ENCODE measurements at regions not wholly inside any gene's neighbourhood (a gene's known extent, or its start where the extent isn't known, plus 50 kb on each side); places are given as distances from the start of the nearest gene placed in this dataset.

GRCh38 chr1:24236789-24237371, 49.8 kb upstream of the IFNLR1 start:
- Histone ChIP-seq H3K4me2 (ENCODE audit: insufficient read depth, low read length, poor library complexity, severe bottlenecking) (no peak overlapping the region), H2BK15ac (ENCODE audit: low read length) (no peak overlapping the region), H3K4me1 (ENCODE audit: control insufficient read depth in 2 of 2, insufficient read depth in 1 of 2, low read depth in 1 of 2, low read length in 2 of 2) (peaks cover 0 to 9% of the 10 kb centered on the region in 2 donors), H2AFZ (ENCODE audit: low read length) (no peak overlapping the region), H2AK5ac (ENCODE audit: low read depth, low read length) (no peak overlapping the region), H2BK5ac (ENCODE audit: low read length) (no peak overlapping the region), H3K4ac (ENCODE audit: low read length) (no peak overlapping the region), H2BK12ac (ENCODE audit: low read length) (no peak overlapping the region), H3K9me3 (replicated peaks in 1 of 2; ENCODE audit: control insufficient read depth in 2 of 2, insufficient read depth in 1 of 2, low read depth in 1 of 2, low read length in 2 of 2) (peaks cover 0 to 3% of the 10 kb centered on the region in 2 donors), H2BK120ac (ENCODE audit: low read depth, low read length) (no peak overlapping the region), H3K36me3 (replicated peaks in 1 of 2; ENCODE audit: control insufficient read depth in 2 of 2, insufficient read depth in 2 of 2, low read length in 2 of 2) (no peaks in the 10 kb centered on the region), H4K91ac (ENCODE audit: low read depth, low read length, poor library complexity) (no peak overlapping the region), H4K8ac (ENCODE audit: low read depth, low read length) (no peak overlapping the region), H3K4me3 (ENCODE audit: low read length in 2 of 2) (no peak overlapping the region), H3K14ac (ENCODE audit: low read length) (no peak overlapping the region), H3K18ac (ENCODE audit: low read length) (no peak overlapping the region), H3K9ac (ENCODE audit: low read depth, low read length, poor library complexity) (no peak overlapping the region), H3K23ac (ENCODE audit: low read depth, low read length, poor library complexity) (no peak overlapping the region), H3K27ac (replicated peaks; ENCODE audit: low read length) (no peak overlapping the region), H3K79me1 (ENCODE audit: low read depth, low read length) (no peaks in the 10 kb centered on the region), H3K27me3 (ENCODE audit: control insufficient read depth in 3 of 3, insufficient read depth in 3 of 3, low read depth in 1 of 3, low read length in 3 of 3) (peaks cover 0 to 3% (median 0%) of the 10 kb centered on the region in 3 experiments)
- no CpG with 5 or more reads among the region's 7 CpGs for WGBS, 2 donors (ENCODE audit: extremely low coverage in 2 of 2, insufficient read length in 2 of 2, insufficient replicate concordance in 1 of 2)
- no peak for DNase-seq (ENCODE audit: low spot score)

Measured in neuronal stem cell (in vitro differentiated cells).